ENCODE measurements at regions not wholly inside any gene's neighbourhood (a gene's known extent, or its start where the extent isn't known, plus 50 kb on each side); places are given as distances from the start of the nearest gene placed in this dataset.

DNA sequence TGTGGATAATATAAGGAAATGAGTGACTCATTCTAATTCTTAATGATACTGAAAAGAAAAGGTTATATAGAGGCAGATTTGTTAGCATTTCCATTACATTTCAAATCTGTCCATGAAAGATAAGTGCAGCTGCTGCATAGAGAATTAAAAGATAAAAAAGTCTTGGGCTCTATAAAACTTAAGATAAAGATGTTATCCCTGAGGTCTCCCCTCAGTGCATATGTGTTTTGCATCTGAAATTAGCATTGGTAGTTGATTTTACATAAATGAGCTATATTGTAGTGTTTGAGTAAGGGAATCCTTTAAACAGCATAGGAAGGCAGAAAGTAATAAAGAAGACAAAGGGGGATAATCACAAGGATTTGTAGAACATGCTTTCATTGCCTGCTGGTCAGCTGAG lies 206.2 kb downstream of the FSCB start:
- intact Hi-C loops (cut with DNase I): no loop called here
- no peak for FAIRE-seq

DNA sequence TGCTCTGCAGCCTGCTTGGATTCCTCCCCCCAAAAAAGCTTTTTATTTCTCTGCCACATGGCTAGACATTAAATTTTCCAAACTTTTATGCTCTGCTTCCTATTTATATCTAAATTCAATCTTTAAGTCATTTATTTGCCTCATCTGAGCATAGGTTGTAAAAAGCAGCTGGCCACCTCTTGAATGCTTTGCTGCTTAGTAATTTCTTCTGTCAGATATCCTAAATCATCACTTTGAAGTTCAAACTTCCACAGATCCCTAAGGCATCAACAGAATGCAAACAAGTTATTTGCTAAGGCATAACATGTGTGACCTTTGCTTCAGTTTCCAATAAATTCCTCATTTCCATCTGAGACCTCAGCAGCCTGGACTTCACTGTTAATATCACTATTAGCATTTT lies 209.6 kb downstream of the FSCB start:
- no peaks in the 10 kb centered on the region for H3K4me1 ChIP-seq (ENCODE audit: control insufficient read depth in 2 of 3, insufficient read depth in 2 of 3, low read depth in 1 of 3, low read length in 3 of 3)
- FAIRE-seq (no peak), DNase-seq (peak in 2 of 5 donors; percentile 11 to 58)
- peaks cover 0 to 7% (median 0%) of the 10 kb centered on the region in 3 donors for H3K9me3 ChIP-seq (ENCODE audit: control insufficient read depth in 2 of 3, insufficient read depth in 1 of 3, low read length in 3 of 3)
- no peak overlapping the region for H3K9ac ChIP-seq (ENCODE audit: low read length in 3 of 3)
- no peaks in the 10 kb centered on the region for H3K27me3 ChIP-seq (ENCODE audit: control insufficient read depth, insufficient read depth, low read length)
- no peak overlapping the region for H3K27ac ChIP-seq (ENCODE audit: low read depth in 2 of 2, low read length in 2 of 2)
- intact Hi-C loops (cut with DNase I): no loop called here
- no peaks in the 10 kb centered on the region for H3K36me3 ChIP-seq (ENCODE audit: control insufficient read depth in 2 of 3, insufficient read depth in 3 of 3, low read length in 3 of 3)
- TF ChIP-seq, protein P1, sequence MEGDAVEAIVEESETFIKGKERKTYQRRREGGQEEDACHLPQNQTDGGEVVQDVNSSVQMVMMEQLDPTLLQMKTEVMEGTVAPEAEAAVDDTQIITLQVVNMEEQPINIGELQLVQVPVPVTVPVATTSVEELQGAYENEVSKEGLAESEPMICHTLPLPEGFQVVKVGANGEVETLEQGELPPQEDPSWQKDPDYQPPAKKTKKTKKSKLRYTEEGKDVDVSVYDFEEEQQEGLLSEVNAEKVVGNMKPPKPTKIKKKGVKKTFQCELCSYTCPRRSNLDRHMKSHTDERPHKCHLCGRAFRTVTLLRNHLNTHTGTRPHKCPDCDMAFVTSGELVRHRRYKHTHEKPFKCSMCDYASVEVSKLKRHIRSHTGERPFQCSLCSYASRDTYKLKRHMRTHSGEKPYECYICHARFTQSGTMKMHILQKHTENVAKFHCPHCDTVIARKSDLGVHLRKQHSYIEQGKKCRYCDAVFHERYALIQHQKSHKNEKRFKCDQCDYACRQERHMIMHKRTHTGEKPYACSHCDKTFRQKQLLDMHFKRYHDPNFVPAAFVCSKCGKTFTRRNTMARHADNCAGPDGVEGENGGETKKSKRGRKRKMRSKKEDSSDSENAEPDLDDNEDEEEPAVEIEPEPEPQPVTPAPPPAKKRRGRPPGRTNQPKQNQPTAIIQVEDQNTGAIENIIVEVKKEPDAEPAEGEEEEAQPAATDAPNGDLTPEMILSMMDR (IDR thresholded peaks at IDR 0.05; ENCODE audit: borderline replicate concordance, extremely low read depth, insufficient read depth): no peak
- H3K4me3 ChIP-seq (ENCODE audit: low read length in 3 of 3): no peak overlapping the region

More for the DNA sequence above, 206.2 kb downstream of the FSCB start:
- TF ChIP-seq, protein P1 (IDR thresholded peaks at IDR 0.05; ENCODE audit: borderline replicate concordance, extremely low read depth, insufficient read depth): no peak
- H3K27ac ChIP-seq (ENCODE audit: low read depth in 2 of 2, low read length in 2 of 2): no peak overlapping the region
- peak in 1 of 5 donors; percentile 5 for DNase-seq
- H3K36me3 ChIP-seq (ENCODE audit: control insufficient read depth in 2 of 3, insufficient read depth in 3 of 3, low read length in 3 of 3): no peaks in the 10 kb centered on the region
- no peaks in the 10 kb centered on the region for H3K4me1 ChIP-seq (ENCODE audit: control insufficient read depth in 2 of 3, insufficient read depth in 2 of 3, low read depth in 1 of 3, low read length in 3 of 3)
- H3K27me3 ChIP-seq (ENCODE audit: control insufficient read depth, insufficient read depth, low read length): no peaks in the 10 kb centered on the region
- peaks cover 0 to 7% (median 0%) of the 10 kb centered on the region in 3 donors for H3K9me3 ChIP-seq (ENCODE audit: control insufficient read depth in 2 of 3, insufficient read depth in 1 of 3, low read length in 3 of 3)
- H3K9ac ChIP-seq (ENCODE audit: low read length in 3 of 3): no peak overlapping the region
- H3K4me3 ChIP-seq (ENCODE audit: low read length in 3 of 3): no peak overlapping the region

DNA sequence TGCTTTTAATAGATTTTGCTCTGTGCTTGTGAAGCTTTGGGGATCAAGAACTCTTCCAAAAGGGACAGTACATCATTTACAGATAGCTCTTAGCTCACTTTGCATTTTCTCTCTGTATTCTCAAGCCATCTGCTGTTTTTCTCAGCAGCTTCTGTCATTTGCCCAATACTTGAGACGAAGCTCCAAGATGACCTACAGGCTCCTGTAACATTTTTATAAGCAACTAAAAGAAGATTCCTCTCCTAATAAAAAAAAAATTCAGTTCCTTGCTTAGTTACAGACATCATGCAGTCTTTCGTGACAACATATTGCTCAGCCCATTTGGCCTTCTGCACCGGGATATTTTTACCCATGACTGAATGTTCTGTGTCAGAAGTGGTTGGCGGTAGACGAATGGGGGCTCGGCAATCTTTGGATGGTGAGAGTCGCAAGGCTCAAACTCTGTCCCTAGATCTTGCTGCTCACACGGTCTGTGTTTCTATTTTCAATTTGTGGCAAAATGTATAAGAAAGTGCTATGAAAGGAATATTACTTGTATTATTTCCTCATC lies 215.6 kb downstream of the FSCB start:
- no peak overlapping the region for H3K27ac ChIP-seq (ENCODE audit: low read depth in 2 of 2, low read length in 2 of 2)
- DNase-seq: no peak
- no peaks in the 10 kb centered on the region for H3K4me1 ChIP-seq (ENCODE audit: control insufficient read depth in 2 of 3, insufficient read depth in 2 of 3, low read depth in 1 of 3, low read length in 3 of 3)
- H3K9me3 ChIP-seq (ENCODE audit: control insufficient read depth in 2 of 3, insufficient read depth in 1 of 3, low read length in 3 of 3): peaks cover 0 to 4% (median 0%) of the 10 kb centered on the region in 3 donors
- no peak for FAIRE-seq
- H3K27me3 ChIP-seq (ENCODE audit: control insufficient read depth, insufficient read depth, low read length): no peaks in the 10 kb centered on the region
- intact Hi-C loops (cut with DNase I): no loop called here
- TF ChIP-seq, protein P1 (IDR thresholded peaks at IDR 0.05; ENCODE audit: borderline replicate concordance, extremely low read depth, insufficient read depth): no peak
- no peak overlapping the region for H3K4me3 ChIP-seq (ENCODE audit: low read length in 3 of 3)
- no peaks in the 10 kb centered on the region for H3K36me3 ChIP-seq (ENCODE audit: control insufficient read depth in 2 of 3, insufficient read depth in 3 of 3, low read length in 3 of 3)
- H3K9ac ChIP-seq (ENCODE audit: low read length in 3 of 3): no peak overlapping the region

DNA sequence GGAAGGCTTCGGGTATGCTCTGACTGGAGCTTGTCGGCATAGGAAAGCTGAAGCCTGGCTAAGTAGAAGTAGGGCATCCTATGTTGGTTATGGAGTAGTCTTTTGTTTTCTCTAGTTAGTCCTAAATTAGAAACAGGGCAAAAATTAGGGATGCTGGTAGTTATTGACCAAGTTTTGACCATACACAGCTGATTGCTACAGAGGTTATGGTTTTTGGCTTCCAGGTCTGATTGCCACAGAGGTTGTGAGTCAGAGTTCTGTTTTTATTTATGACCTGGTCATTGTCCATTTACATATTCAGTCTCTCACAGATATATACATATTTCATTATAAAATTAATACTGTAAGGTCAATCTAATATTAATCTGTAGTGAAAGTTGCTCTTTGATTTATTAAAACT lies 219.2 kb downstream of the FSCB start:
- no peak overlapping the region for H3K27ac ChIP-seq (ENCODE audit: low read depth in 2 of 2, low read length in 2 of 2)
- H3K4me1 ChIP-seq (ENCODE audit: control insufficient read depth in 2 of 3, insufficient read depth in 2 of 3, low read depth in 1 of 3, low read length in 3 of 3): no peaks in the 10 kb centered on the region
- FAIRE-seq: no peak
- no peak for DNase-seq
- H3K9ac ChIP-seq (ENCODE audit: low read length in 3 of 3): no peak overlapping the region
- H3K9me3 ChIP-seq (ENCODE audit: control insufficient read depth in 2 of 3, insufficient read depth in 1 of 3, low read length in 3 of 3): no peaks in the 10 kb centered on the region
- TF ChIP-seq, protein P1 (IDR thresholded peaks at IDR 0.05; ENCODE audit: borderline replicate concordance, extremely low read depth, insufficient read depth): no peak
- no peaks in the 10 kb centered on the region for H3K36me3 ChIP-seq (ENCODE audit: control insufficient read depth in 2 of 3, insufficient read depth in 3 of 3, low read length in 3 of 3)
- H3K4me3 ChIP-seq (ENCODE audit: low read length in 3 of 3): no peak overlapping the region
- no peaks in the 10 kb centered on the region for H3K27me3 ChIP-seq (ENCODE audit: control insufficient read depth, insufficient read depth, low read length)
- intact Hi-C loops (cut with DNase I): no loop called here

Measured in kidney (tissue), 13 donors.